OCI-LY1 (cell line): ENCODE measurements at regions not wholly inside any gene's neighbourhood (a gene's known extent, or its start where the extent isn't known, plus 50 kb on each side); places are given as distances from the start of the nearest gene placed in this dataset.

Source experiments
- CTCF ChIP-seq: fragments of 200-600 bp; sonication (generic), shearing (Covaris generic); IDR thresholded peaks from 2 replicates; pipeline ENCODE4 v1.5.1; 2017; ENCODE audit warnings: mild to moderate bottlenecking, antibody characterized with exemption, low read length, moderate library complexity, mixed read lengths
- EZH2 ChIP-seq: fragments of 200-600 bp; sonication (generic), shearing (Covaris generic); IDR thresholded peaks from 2 replicates; pipeline ENCODE4 v1.8.0; 2017; ENCODE audit warnings: borderline replicate concordance, mixed run types, mild to moderate bottlenecking, antibody characterized with exemption, low read length, moderate library complexity, mixed read lengths

GRCh38 chr3:72052841-72053409, 268.0 kb upstream of the PROK2 start:
- TF ChIP-seq CTCF (no peak), EZH2 (no peak)
